DND-41 (cell line): ENCODE measurements at regions not wholly inside any gene's neighbourhood (a gene's known extent, or its start where the extent isn't known, plus 50 kb on each side); places are given as distances from the start of the nearest gene placed in this dataset.

ENCODE experiments used
- ATAC-seq: fragments of 200-7000 bp; cut with Tn5 transposase; 3 replicates; pipeline ENCODE4 v1.9.1; 2021; ENCODE audit warnings: low read depth; ENCODE audit not compliant: insufficient read depth
- DNase-seq: peaks from one replicate; pipeline ENCODE4 v3.0.0-alpha.2; 2020
- H2AFZ ChIP-seq: 2 replicates; pipeline ENCODE4 v1.6.0; 2012; ENCODE audit warnings: low read depth, low read length
- H3K27ac ChIP-seq: 2 replicates; pipeline ENCODE4 v1.5.1; 2012; ENCODE audit warnings: low read length, inconsistent platforms
- H3K27me3 ChIP-seq: fragments of 200-600 bp; sonication (generic); 2 replicates; pipeline ENCODE4 v1.6.0; 2012; ENCODE audit warnings: low read length, mild to moderate bottlenecking, inconsistent platforms; ENCODE audit not compliant: insufficient read depth, poor library complexity
- H3K36me3 ChIP-seq: 2 replicates; pipeline ENCODE4 v1.5.1; 2012; ENCODE audit warnings: low read length, inconsistent platforms; ENCODE audit not compliant: insufficient read depth
- H3K4me1 ChIP-seq: 2 replicates; pipeline ENCODE4 v1.5.1; 2012; ENCODE audit warnings: mild to moderate bottlenecking, low read length; ENCODE audit not compliant: insufficient read depth
- H3K4me2 ChIP-seq: 2 replicates; pipeline ENCODE4 v1.6.0; 2012; ENCODE audit warnings: mild to moderate bottlenecking, moderate library complexity, low read length, inconsistent platforms; ENCODE audit not compliant: insufficient read depth
- H3K4me3 ChIP-seq, 2 experiments: fragments of 200-600 bp in 1 of 2; shearing (Covaris generic) in 1 of 2; 2 replicates each; pipeline ENCODE4 v1.5.1; 2012 to 2016; ENCODE audit warnings: inconsistent platforms in 2 of 2, low read length in 2 of 2, mild to moderate bottlenecking in 2 of 2, low read depth in 1 of 2, moderate library complexity in 1 of 2
- H3K79me2 ChIP-seq: 2 replicates; pipeline ENCODE4 v1.6.0; 2012; ENCODE audit warnings: low read length, inconsistent platforms; ENCODE audit not compliant: insufficient read depth
- H3K9ac ChIP-seq: 2 replicates; pipeline ENCODE4 v1.6.0; 2012; ENCODE audit warnings: low read depth, mild to moderate bottlenecking, inconsistent platforms, low read length, moderate library complexity
- H3K9me3 ChIP-seq: 2 replicates; pipeline ENCODE4 v1.5.1; 2012; ENCODE audit warnings: low read length, moderate library complexity, mild to moderate bottlenecking, inconsistent platforms; ENCODE audit not compliant: insufficient read depth, severe bottlenecking
- H4K20me1 ChIP-seq: 2 replicates; pipeline ENCODE4 v1.6.0; 2012; ENCODE audit warnings: low read length; ENCODE audit not compliant: insufficient read depth
- EZH2 ChIP-seq: IDR thresholded peaks from 3 replicates; pipeline ENCODE4 v1.6.1; 2012; ENCODE audit warnings: borderline replicate concordance, low read depth, mild to moderate bottlenecking, moderate library complexity, low read length, inconsistent platforms; ENCODE audit not compliant: severe bottlenecking
- TF ChIP-seq, protein P1 (sequence below): IDR thresholded peaks from 2 replicates; pipeline ENCODE4 v1.5.1; 2012; ENCODE audit warnings: borderline replicate concordance, low read length, moderate library complexity, mild to moderate bottlenecking; ENCODE audit not compliant: poor library complexity, severe bottlenecking; ENCODE audit errors: extremely low read depth

GRCh38 chr2:198254536-198255090 lies 450.2 kb downstream of the PLCL1 start:
- Histone ChIP-seq H2AFZ (no peak overlapping the region), H3K4me1 (no peaks in the 10 kb centered on the region), H3K4me2 (no peak overlapping the region), H3K27me3 (peaks cover 39% of the 10 kb centered on the region), H3K4me3 (no peak overlapping the region), H3K36me3 (no peaks in the 10 kb centered on the region), H3K79me2 (no peaks in the 10 kb centered on the region), H3K27ac (no peak overlapping the region), H3K9me3 (no peaks in the 10 kb centered on the region), H4K20me1 (no peaks in the 10 kb centered on the region), H3K9ac (no peak overlapping the region)
- DNase-seq = no peak
- no peak for TF ChIP-seq EZH2
- TF ChIP-seq, protein P1, sequence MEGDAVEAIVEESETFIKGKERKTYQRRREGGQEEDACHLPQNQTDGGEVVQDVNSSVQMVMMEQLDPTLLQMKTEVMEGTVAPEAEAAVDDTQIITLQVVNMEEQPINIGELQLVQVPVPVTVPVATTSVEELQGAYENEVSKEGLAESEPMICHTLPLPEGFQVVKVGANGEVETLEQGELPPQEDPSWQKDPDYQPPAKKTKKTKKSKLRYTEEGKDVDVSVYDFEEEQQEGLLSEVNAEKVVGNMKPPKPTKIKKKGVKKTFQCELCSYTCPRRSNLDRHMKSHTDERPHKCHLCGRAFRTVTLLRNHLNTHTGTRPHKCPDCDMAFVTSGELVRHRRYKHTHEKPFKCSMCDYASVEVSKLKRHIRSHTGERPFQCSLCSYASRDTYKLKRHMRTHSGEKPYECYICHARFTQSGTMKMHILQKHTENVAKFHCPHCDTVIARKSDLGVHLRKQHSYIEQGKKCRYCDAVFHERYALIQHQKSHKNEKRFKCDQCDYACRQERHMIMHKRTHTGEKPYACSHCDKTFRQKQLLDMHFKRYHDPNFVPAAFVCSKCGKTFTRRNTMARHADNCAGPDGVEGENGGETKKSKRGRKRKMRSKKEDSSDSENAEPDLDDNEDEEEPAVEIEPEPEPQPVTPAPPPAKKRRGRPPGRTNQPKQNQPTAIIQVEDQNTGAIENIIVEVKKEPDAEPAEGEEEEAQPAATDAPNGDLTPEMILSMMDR = no peak
- ATAC-seq = no peak

- no peak overlapping the region for H3K27ac ChIP-seq
- H3K9ac ChIP-seq = no peak overlapping the region
- H3K4me3 ChIP-seq = no peak overlapping the region
- ATAC-seq (no peak), DNase-seq (no peak)
- H4K20me1 ChIP-seq = no peaks in the 10 kb centered on the region
- H3K27me3 ChIP-seq = peaks cover 39% of the 10 kb centered on the region
- H3K4me1 ChIP-seq = no peaks in the 10 kb centered on the region
- H2AFZ ChIP-seq = no peak overlapping the region
- H3K79me2 ChIP-seq = no peaks in the 10 kb centered on the region
- no peaks in the 10 kb centered on the region for H3K36me3 ChIP-seq
- no peak overlapping the region for H3K4me2 ChIP-seq
- H3K9me3 ChIP-seq = no peaks in the 10 kb centered on the region
- no peak for TF ChIP-seq EZH2
- TF ChIP-seq, protein P1 = no peak
Observed at GRCh38 chr2:198253995-198254394, 449.6 kb downstream of the PLCL1 start.

GRCh38 chr2:198252472-198252871 lies 448.1 kb downstream of the PLCL1 start:
- no peak for DNase-seq
- Histone ChIP-seq H3K9me3 (no peaks in the 10 kb centered on the region), H4K20me1 (no peaks in the 10 kb centered on the region), H3K36me3 (no peaks in the 10 kb centered on the region), H3K4me2 (no peak overlapping the region), H3K4me3 (no peak overlapping the region), H3K79me2 (no peaks in the 10 kb centered on the region), H3K27ac (no peak overlapping the region), H3K4me1 (no peaks in the 10 kb centered on the region), H2AFZ (no peak overlapping the region), H3K27me3 (peaks cover 39% of the 10 kb centered on the region), H3K9ac (no peak overlapping the region)
- ATAC-seq = no peak
- TF ChIP-seq, protein P1 = no peak
- TF ChIP-seq EZH2 = no peak

GRCh38 chr2:198242093-198242492 lies 437.7 kb downstream of the PLCL1 start:
- Histone ChIP-seq H2AFZ (no peak overlapping the region), H3K79me2 (no peaks in the 10 kb centered on the region), H3K9ac (no peak overlapping the region), H3K4me3 (no peak overlapping the region), H3K4me1 (no peaks in the 10 kb centered on the region), H3K36me3 (no peaks in the 10 kb centered on the region), H3K27ac (no peak overlapping the region), H3K4me2 (no peak overlapping the region), H3K9me3 (no peaks in the 10 kb centered on the region), H3K27me3 (peaks cover 17% of the 10 kb centered on the region), H4K20me1 (no peaks in the 10 kb centered on the region)
- ATAC-seq (no peak), DNase-seq (no peak)
- TF ChIP-seq, protein P1 = no peak
- TF ChIP-seq EZH2 = no peak
